ENCODE measurements at regions not wholly inside any gene's neighbourhood (a gene's known extent, or its start where the extent isn't known, plus 50 kb on each side); places are given as distances from the start of the nearest gene placed in this dataset.

DNA sequence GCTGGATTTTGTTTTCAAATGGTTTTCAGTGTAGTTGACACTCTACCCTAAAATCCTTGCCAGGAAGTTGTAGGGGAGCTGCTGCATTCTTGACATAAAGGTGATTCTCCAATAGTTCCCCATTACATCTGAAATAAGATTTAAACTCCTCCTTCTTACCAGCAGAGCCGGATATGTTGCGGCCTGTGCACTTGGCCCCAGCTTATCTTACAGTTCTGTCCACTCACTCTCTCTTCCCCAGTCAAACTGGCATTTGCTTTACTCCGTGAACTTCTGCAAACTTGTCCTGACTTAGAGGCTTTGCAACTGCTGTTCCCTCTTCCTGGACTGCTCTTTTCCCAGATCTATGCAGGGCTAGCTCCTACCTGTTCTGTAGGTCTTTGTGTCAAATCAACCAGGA, 929.5 kb downstream of the VRK1 start:
- Histone ChIP-seq H3K4me1 (ENCODE audit: insufficient read depth, insufficient read length) (no peaks in the 10 kb centered on the region), H3K9ac (ENCODE audit: insufficient read length, low read depth) (no peak overlapping the region), H3K4me3 (ENCODE audit: insufficient read length, low read depth) (no peak overlapping the region), H3K9me3 (ENCODE audit: insufficient read depth, low read length) (no peaks in the 10 kb centered on the region), H3K27me3 (ENCODE audit: insufficient read depth, insufficient read length) (no peaks in the 10 kb centered on the region), H3K36me3 (ENCODE audit: insufficient read depth, insufficient read length, low read length) (no peaks in the 10 kb centered on the region)
- TF ChIP-seq YY1 (IDR thresholded peaks at IDR 0.05; ENCODE audit: insufficient read depth, insufficient read length) (no peak), ZNF274 (IDR thresholded peaks at IDR 0.05; ENCODE audit: low read depth, low read length) (no peak), SUZ12 (IDR thresholded peaks at IDR 0.05; ENCODE audit: extremely low read depth, insufficient read depth, insufficient read length) (no peak)
- DNase-seq (ENCODE audit: low read depth, low spot score): no peak

DNA sequence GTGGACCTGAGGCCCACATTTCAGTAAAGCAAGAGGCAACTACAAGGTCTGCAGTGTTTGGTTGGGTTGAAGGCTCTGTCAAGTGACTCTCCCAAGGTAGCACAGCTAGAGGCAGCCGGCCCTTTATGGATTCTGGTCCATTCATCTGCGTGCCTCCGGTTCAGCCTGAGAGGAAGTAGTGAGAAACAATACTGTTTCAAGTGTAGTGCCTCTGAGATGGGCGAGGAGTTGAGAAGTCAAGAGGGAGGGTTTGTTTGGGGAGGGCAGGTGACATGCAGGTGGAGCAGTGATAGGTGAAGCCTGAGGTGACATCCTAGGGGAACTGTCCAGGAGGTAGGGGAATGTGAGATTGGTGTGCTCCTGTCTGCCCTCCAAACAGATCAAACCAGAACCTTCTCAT, 933.5 kb downstream of the VRK1 start:
- Histone ChIP-seq H3K9me3 (ENCODE audit: insufficient read depth, low read length) (no peaks in the 10 kb centered on the region), H3K4me1 (ENCODE audit: insufficient read depth, insufficient read length) (no peaks in the 10 kb centered on the region), H3K9ac (ENCODE audit: insufficient read length, low read depth) (no peak overlapping the region), H3K36me3 (ENCODE audit: insufficient read depth, insufficient read length, low read length) (no peaks in the 10 kb centered on the region), H3K4me3 (ENCODE audit: insufficient read length, low read depth) (no peak overlapping the region), H3K27me3 (ENCODE audit: insufficient read depth, insufficient read length) (no peaks in the 10 kb centered on the region)
- no peak for TF ChIP-seq ZNF274 (IDR thresholded peaks at IDR 0.05; ENCODE audit: low read depth, low read length)
- no peak for TF ChIP-seq SUZ12 (IDR thresholded peaks at IDR 0.05; ENCODE audit: extremely low read depth, insufficient read depth, insufficient read length)
- TF ChIP-seq YY1 (IDR thresholded peaks at IDR 0.05; ENCODE audit: insufficient read depth, insufficient read length): no peak
- no peak for DNase-seq (ENCODE audit: low read depth, low spot score)

DNA sequence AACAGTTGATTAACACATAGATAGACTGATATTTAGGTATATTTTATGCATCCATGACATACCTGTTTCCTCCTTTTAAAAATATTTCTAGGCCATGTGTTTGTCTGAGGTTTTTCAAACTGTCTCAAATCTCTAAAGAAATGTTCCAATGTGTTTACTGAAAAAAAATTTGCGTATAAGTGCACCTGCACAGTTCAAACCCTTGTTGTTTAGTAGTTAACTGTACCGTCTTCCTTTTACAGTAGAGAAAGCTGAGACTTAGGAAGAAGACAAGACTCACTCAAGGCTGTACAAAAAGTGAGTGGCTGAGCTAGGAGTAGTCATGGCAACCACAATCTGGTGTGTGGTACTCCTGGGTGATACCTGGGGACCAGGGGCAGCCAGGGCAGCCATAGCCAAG, 934.6 kb downstream of the VRK1 start:
- TF ChIP-seq YY1 (IDR thresholded peaks at IDR 0.05; ENCODE audit: insufficient read depth, insufficient read length): no peak
- TF ChIP-seq ZNF274 (IDR thresholded peaks at IDR 0.05; ENCODE audit: low read depth, low read length): no peak
- no peak for TF ChIP-seq SUZ12 (IDR thresholded peaks at IDR 0.05; ENCODE audit: extremely low read depth, insufficient read depth, insufficient read length)
- Histone ChIP-seq H3K27me3 (ENCODE audit: insufficient read depth, insufficient read length) (no peaks in the 10 kb centered on the region), H3K9ac (ENCODE audit: insufficient read length, low read depth) (no peak overlapping the region), H3K4me1 (ENCODE audit: insufficient read depth, insufficient read length) (no peaks in the 10 kb centered on the region), H3K36me3 (ENCODE audit: insufficient read depth, insufficient read length, low read length) (no peaks in the 10 kb centered on the region), H3K4me3 (ENCODE audit: insufficient read length, low read depth) (no peak overlapping the region), H3K9me3 (ENCODE audit: insufficient read depth, low read length) (no peaks in the 10 kb centered on the region)
- DNase-seq (ENCODE audit: low read depth, low spot score): no peak

GRCh38 chr14:97747316-97747715, 950.1 kb downstream of the VRK1 start:
- Histone ChIP-seq H3K9ac (ENCODE audit: insufficient read length, low read depth) (no peak overlapping the region), H3K4me3 (ENCODE audit: insufficient read length, low read depth) (no peak overlapping the region)
- TF ChIP-seq YY1 (IDR thresholded peaks at IDR 0.05; ENCODE audit: insufficient read depth, insufficient read length): no peak
- TF ChIP-seq SUZ12 (IDR thresholded peaks at IDR 0.05; ENCODE audit: extremely low read depth, insufficient read depth, insufficient read length): no peak

DNA sequence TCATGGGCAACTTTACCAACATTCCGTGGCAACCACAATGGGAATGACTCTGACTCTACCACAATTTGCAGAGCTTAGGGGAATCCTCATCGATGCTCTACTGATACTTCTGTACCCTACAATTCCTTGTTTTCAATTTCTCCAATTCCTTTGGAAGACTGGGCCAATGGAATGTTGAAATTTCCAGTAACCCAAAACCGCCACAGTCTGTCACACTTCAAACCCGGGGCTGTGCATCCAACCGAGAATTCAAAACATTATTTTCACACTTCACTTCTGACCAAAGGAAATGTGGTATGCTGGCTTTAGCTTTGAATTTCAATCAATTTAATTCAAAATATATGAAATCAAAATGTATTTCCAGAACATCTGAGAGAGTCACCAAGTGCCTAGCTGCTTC, 951.4 kb downstream of the VRK1 start:
- Histone ChIP-seq H3K36me3 (ENCODE audit: insufficient read depth, insufficient read length, low read length) (no peaks in the 10 kb centered on the region), H3K4me3 (ENCODE audit: insufficient read length, low read depth) (no peak overlapping the region), H3K4me1 (ENCODE audit: insufficient read depth, insufficient read length) (no peaks in the 10 kb centered on the region), H3K9ac (ENCODE audit: insufficient read length, low read depth) (no peak overlapping the region), H3K27me3 (ENCODE audit: insufficient read depth, insufficient read length) (no peaks in the 10 kb centered on the region), H3K9me3 (ENCODE audit: insufficient read depth, low read length) (no peaks in the 10 kb centered on the region)
- DNase-seq (ENCODE audit: low read depth, low spot score): no peak
- TF ChIP-seq YY1 (IDR thresholded peaks at IDR 0.05; ENCODE audit: insufficient read depth, insufficient read length) (no peak), SUZ12 (IDR thresholded peaks at IDR 0.05; ENCODE audit: extremely low read depth, insufficient read depth, insufficient read length) (no peak), ZNF274 (IDR thresholded peaks at IDR 0.05; ENCODE audit: low read depth, low read length) (no peak)

More at GRCh38 chr14:97747316-97747715, 950.1 kb downstream of the VRK1 start:
- no peaks in the 10 kb centered on the region for H3K27me3 ChIP-seq (ENCODE audit: insufficient read depth, insufficient read length)
- no peaks in the 10 kb centered on the region for H3K4me1 ChIP-seq (ENCODE audit: insufficient read depth, insufficient read length)
- H3K9me3 ChIP-seq (ENCODE audit: insufficient read depth, low read length): no peaks in the 10 kb centered on the region
- no peaks in the 10 kb centered on the region for H3K36me3 ChIP-seq (ENCODE audit: insufficient read depth, insufficient read length, low read length)
- DNase-seq (ENCODE audit: low read depth, low spot score): peak; percentile 11

GRCh38 chr14:97757491-97757890, 960.3 kb downstream of the VRK1 start:
- TF ChIP-seq YY1 (IDR thresholded peaks at IDR 0.05; ENCODE audit: insufficient read depth, insufficient read length) (no peak), ZNF274 (IDR thresholded peaks at IDR 0.05; ENCODE audit: low read depth, low read length) (no peak), SUZ12 (IDR thresholded peaks at IDR 0.05; ENCODE audit: extremely low read depth, insufficient read depth, insufficient read length) (no peak)
- DNase-seq (ENCODE audit: low read depth, low spot score): no peak
- Histone ChIP-seq H3K36me3 (ENCODE audit: insufficient read depth, insufficient read length, low read length) (no peaks in the 10 kb centered on the region), H3K9ac (ENCODE audit: insufficient read length, low read depth) (no peak overlapping the region), H3K27me3 (ENCODE audit: insufficient read depth, insufficient read length) (no peaks in the 10 kb centered on the region), H3K9me3 (ENCODE audit: insufficient read depth, low read length) (no peaks in the 10 kb centered on the region), H3K4me1 (ENCODE audit: insufficient read depth, insufficient read length) (no peaks in the 10 kb centered on the region), H3K4me3 (ENCODE audit: insufficient read length, low read depth) (no peak overlapping the region)

GRCh38 chr14:97760050-97760449, 962.9 kb downstream of the VRK1 start:
- no peak overlapping the region for H3K4me3 ChIP-seq (ENCODE audit: insufficient read length, low read depth)
- no peak for DNase-seq (ENCODE audit: low read depth, low spot score)
- H3K4me1 ChIP-seq (ENCODE audit: insufficient read depth, insufficient read length): no peaks in the 10 kb centered on the region
- no peaks in the 10 kb centered on the region for H3K27me3 ChIP-seq (ENCODE audit: insufficient read depth, insufficient read length)
- H3K9me3 ChIP-seq (ENCODE audit: insufficient read depth, low read length): no peaks in the 10 kb centered on the region
- TF ChIP-seq YY1 (IDR thresholded peaks at IDR 0.05; ENCODE audit: insufficient read depth, insufficient read length) (no peak), SUZ12 (IDR thresholded peaks at IDR 0.05; ENCODE audit: extremely low read depth, insufficient read depth, insufficient read length) (no peak), ZNF274 (IDR thresholded peaks at IDR 0.05; ENCODE audit: low read depth, low read length) (no peak)
- no peak overlapping the region for H3K9ac ChIP-seq (ENCODE audit: insufficient read length, low read depth)
- H3K36me3 ChIP-seq (ENCODE audit: insufficient read depth, insufficient read length, low read length): no peaks in the 10 kb centered on the region

GRCh38 chr14:97762386-97762785, 965.2 kb downstream of the VRK1 start:
- H3K36me3 ChIP-seq (ENCODE audit: insufficient read depth, insufficient read length, low read length): no peaks in the 10 kb centered on the region
- no peaks in the 10 kb centered on the region for H3K27me3 ChIP-seq (ENCODE audit: insufficient read depth, insufficient read length)
- no peaks in the 10 kb centered on the region for H3K9me3 ChIP-seq (ENCODE audit: insufficient read depth, low read length)
- TF ChIP-seq YY1 (IDR thresholded peaks at IDR 0.05; ENCODE audit: insufficient read depth, insufficient read length) (no peak), SUZ12 (IDR thresholded peaks at IDR 0.05; ENCODE audit: extremely low read depth, insufficient read depth, insufficient read length) (no peak), ZNF274 (IDR thresholded peaks at IDR 0.05; ENCODE audit: low read depth, low read length) (no peak)
- H3K9ac ChIP-seq (ENCODE audit: insufficient read length, low read depth): no peak overlapping the region
- DNase-seq (ENCODE audit: low read depth, low spot score): no peak
- no peaks in the 10 kb centered on the region for H3K4me1 ChIP-seq (ENCODE audit: insufficient read depth, insufficient read length)
- no peak overlapping the region for H3K4me3 ChIP-seq (ENCODE audit: insufficient read length, low read depth)
